GM12892 (cell line): ENCODE measurements at regions not wholly inside any gene's neighbourhood (a gene's known extent, or its start where the extent isn't known, plus 50 kb on each side); places are given as distances from the start of the nearest gene placed in this dataset.
"Not testable (repeated sequence)": the region's sequence is repeated elsewhere in the genome, so short reads cannot be mapped to it uniquely, and the experiment has no call there.

Source experiments
- POLR2A ChIP-seq: IDR thresholded peaks from 2 replicates; pipeline ENCODE4 v1.6.1; 2011; ENCODE audit warnings: low read depth, low read length, control low read depth
- POLR2AphosphoS5 ChIP-seq: IDR thresholded peaks from 2 replicates; pipeline ENCODE4 v1.6.1; 2011; ENCODE audit warnings: low read depth, low read length, control low read depth
- TAF1 ChIP-seq: IDR thresholded peaks from 2 replicates; pipeline ENCODE4 v1.6.1; 2011; ENCODE audit warnings: low read depth, mild to moderate bottlenecking, control low read depth, low read length, borderline replicate concordance

DNA sequence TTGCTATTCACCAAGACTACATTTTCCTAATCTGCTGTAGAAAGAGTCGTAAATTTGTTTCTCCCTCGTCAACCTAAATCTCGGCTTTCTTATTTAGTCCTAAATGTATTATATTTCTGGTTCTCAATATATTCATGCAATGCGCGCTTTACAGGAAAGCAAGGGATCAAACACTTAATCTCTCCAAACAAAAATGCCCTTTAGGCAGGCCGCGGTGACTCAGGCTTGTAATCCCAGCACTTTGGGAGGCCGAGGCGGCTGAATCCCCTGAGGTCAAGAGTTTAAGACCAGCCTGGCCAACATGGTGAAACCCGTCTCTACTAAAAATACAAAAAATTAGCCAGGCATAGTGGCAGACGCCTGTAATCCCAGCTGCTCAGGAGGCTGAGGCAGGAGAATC, 376.0 kb downstream of the PPP4R3C start:
- TF ChIP-seq POLR2AphosphoS5, POLR2A, TAF1: not testable (repeated sequence)
